WERI-Rb-1 (cell line): ENCODE measurements at regions not wholly inside any gene's neighbourhood (a gene's known extent, or its start where the extent isn't known, plus 50 kb on each side); places are given as distances from the start of the nearest gene placed in this dataset.
A peak's percentile ranks its signal among the peaks of the same experiment; 100 is the strongest.
"Not testable (repeated sequence)": the region's sequence is repeated elsewhere in the genome, so short reads cannot be mapped to it uniquely, and the experiment has no call there.

Experiments
- DNase-seq: peaks from one replicate; pipeline ENCODE4 v3.0.0-alpha.2; 2020
- H3K27ac ChIP-seq: fragments of 250-450 bp; sonication (Bioruptor Pico); 2 replicates; pipeline ENCODE4 v1.5.1; 2020; ENCODE audit warnings: mild to moderate bottlenecking, moderate library complexity
- H3K27me3 ChIP-seq: fragments of 250-450 bp; sonication (Bioruptor Pico); 2 replicates; pipeline ENCODE4 v1.5.1; 2021; ENCODE audit warnings: mild to moderate bottlenecking, low read depth, moderate library complexity; ENCODE audit not compliant: insufficient read depth, severe bottlenecking
- H3K36me3 ChIP-seq: fragments of 250-450 bp; sonication (Bioruptor Pico); 2 replicates; pipeline ENCODE4 v1.5.1; 2020; ENCODE audit warnings: mild to moderate bottlenecking, moderate library complexity
- H3K4me3 ChIP-seq: 2 replicates; pipeline ENCODE4 v1.5.1; 2011; ENCODE audit warnings: low read depth, mild to moderate bottlenecking, control low read depth, low read length
- H3K9me3 ChIP-seq: fragments of 250-450 bp; sonication (Bioruptor Pico); 2 replicates; pipeline ENCODE4 v1.5.1; 2021; ENCODE audit warnings: mild to moderate bottlenecking, moderate library complexity; ENCODE audit not compliant: severe bottlenecking
- TF ChIP-seq, protein P1 (sequence below): IDR thresholded peaks from 2 replicates; pipeline ENCODE4 v1.5.1; 2011; ENCODE audit warnings: low read depth, mild to moderate bottlenecking, control low read depth, inconsistent platforms, low read length

DNA sequence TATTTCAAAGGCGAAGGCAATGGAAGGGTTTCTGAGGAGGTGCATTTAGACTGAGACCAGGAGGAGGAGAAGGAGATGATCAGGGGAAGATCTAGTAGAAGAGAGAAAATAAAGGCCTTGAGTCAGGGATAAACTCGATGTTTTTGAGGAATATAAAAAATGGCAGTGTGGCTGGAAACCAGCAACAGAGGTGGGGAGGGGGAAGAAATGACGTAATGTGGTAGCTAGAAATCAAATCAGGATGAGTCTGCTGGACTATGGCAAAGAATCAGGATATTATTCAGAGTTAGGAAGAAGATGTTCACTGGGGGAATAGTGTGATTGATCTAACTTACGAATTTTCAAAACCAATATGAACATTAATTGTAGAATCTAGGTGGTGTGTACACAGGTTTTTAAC is 1673.9 kb upstream of the WWC1 start:
- Histone ChIP-seq H3K9me3 (no peaks in the 10 kb centered on the region), H3K27ac (no peak overlapping the region)

GRCh38 chr5:166618526-166618925 is 1672.9 kb upstream of the WWC1 start:
- no peak overlapping the region for H3K4me3 ChIP-seq
- peak; percentile 44 for DNase-seq

More for the DNA sequence above, 1673.9 kb upstream of the WWC1 start:
- Histone ChIP-seq H3K27me3 (no peaks in the 10 kb centered on the region), H3K36me3 (no peaks in the 10 kb centered on the region), H3K4me3 (no peak overlapping the region)
- TF ChIP-seq, protein P1, sequence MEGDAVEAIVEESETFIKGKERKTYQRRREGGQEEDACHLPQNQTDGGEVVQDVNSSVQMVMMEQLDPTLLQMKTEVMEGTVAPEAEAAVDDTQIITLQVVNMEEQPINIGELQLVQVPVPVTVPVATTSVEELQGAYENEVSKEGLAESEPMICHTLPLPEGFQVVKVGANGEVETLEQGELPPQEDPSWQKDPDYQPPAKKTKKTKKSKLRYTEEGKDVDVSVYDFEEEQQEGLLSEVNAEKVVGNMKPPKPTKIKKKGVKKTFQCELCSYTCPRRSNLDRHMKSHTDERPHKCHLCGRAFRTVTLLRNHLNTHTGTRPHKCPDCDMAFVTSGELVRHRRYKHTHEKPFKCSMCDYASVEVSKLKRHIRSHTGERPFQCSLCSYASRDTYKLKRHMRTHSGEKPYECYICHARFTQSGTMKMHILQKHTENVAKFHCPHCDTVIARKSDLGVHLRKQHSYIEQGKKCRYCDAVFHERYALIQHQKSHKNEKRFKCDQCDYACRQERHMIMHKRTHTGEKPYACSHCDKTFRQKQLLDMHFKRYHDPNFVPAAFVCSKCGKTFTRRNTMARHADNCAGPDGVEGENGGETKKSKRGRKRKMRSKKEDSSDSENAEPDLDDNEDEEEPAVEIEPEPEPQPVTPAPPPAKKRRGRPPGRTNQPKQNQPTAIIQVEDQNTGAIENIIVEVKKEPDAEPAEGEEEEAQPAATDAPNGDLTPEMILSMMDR: no peak
- no peak for DNase-seq

DNA sequence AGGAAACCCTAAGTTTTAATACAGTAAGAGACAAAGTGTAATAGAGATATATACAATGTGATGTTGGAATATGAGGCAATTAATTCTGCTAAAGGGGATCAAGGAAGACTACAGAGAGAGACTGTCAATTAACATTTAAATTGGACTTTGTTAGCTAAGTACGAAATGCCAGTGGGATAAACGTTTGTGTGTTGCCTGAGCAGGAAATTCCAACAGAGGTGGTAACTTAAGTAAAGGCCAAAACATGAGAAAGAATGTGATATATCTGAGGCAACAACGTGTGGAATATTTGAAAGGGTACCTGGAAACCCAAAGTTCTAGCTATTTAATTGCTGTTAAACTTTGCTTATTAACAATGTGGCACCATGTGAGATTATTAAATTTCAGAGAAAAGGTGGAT is 1666.9 kb upstream of the WWC1 start:
- H3K9me3 ChIP-seq: no peaks in the 10 kb centered on the region
- TF ChIP-seq, protein P1: no peak
- no peak overlapping the region for H3K27ac ChIP-seq
- H3K27me3 ChIP-seq: no peaks in the 10 kb centered on the region
- no peaks in the 10 kb centered on the region for H3K36me3 ChIP-seq
- DNase-seq: no peak
- H3K4me3 ChIP-seq: no peak overlapping the region

More at GRCh38 chr5:166618526-166618925, 1672.9 kb upstream of the WWC1 start:
- TF ChIP-seq, protein P1: no peak
- no peaks in the 10 kb centered on the region for H3K36me3 ChIP-seq
- H3K27ac ChIP-seq: no peak overlapping the region
- H3K27me3 ChIP-seq: no peaks in the 10 kb centered on the region
- H3K9me3 ChIP-seq: no peaks in the 10 kb centered on the region

DNA sequence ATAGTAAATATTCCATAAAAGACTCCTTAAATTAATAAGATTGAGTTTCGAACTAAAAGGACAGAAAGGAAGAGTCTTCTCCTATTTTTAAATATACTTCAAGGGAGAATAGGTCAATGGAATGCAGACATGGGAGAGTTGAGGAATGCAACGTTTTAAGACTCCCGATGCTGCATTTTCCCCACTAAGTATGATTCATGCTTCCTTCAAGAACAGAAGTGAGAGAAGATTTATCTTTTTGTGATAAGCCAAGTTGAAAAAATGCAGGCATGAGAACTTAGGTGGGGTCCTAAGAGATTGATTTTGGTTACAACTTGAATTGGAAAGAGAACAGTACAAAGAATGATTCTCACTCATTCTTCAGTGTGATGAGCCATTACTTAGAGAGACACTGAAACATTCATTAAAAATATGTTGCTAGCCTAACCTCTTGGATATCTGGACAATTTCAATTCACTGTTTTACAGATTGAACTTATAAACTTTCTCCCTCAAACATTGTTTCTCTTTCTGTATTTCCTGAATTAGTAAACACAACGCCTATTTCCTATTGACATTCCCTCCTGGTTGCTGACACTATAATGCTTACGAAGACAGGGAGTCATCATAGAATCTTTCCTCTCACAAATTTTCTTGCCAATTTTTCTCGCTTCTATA is 1666.1 kb upstream of the WWC1 start:
- H3K27me3 ChIP-seq: no peaks in the 10 kb centered on the region
- no peak for DNase-seq
- TF ChIP-seq, protein P1: no peak
- no peak overlapping the region for H3K27ac ChIP-seq
- H3K4me3 ChIP-seq: no peak overlapping the region
- H3K36me3 ChIP-seq: no peaks in the 10 kb centered on the region
- H3K9me3 ChIP-seq: no peaks in the 10 kb centered on the region

GRCh38 chr5:166637295-166637694 is 1654.2 kb upstream of the WWC1 start:
- no peaks in the 10 kb centered on the region for H3K36me3 ChIP-seq
- no peak overlapping the region for H3K4me3 ChIP-seq
- H3K9me3 ChIP-seq: no peaks in the 10 kb centered on the region
- DNase-seq: no peak
- TF ChIP-seq, protein P1: no peak
- no peak overlapping the region for H3K27ac ChIP-seq
- no peaks in the 10 kb centered on the region for H3K27me3 ChIP-seq

DNA sequence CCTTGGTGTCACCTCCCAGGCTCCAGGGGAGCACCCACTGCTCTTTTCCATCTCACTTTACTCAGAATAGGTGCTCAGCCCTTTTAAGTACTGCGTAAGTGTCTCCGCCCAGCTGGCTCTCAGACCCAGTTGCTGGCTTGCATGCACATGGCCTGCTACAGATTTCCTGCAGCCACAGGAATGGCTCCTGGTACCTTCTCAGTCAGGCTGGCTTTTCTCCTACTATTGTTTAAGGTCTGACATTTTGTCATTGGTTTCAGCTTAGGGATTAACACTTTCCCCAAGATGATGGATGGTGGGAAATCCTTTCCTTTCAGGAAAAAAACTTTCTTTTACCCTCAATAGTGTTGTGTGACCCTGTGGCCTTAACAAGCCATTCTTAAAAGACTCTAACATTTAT is 1652.3 kb upstream of the WWC1 start:
- Histone ChIP-seq H3K4me3 (no peak overlapping the region), H3K36me3 (no peaks in the 10 kb centered on the region), H3K27me3 (no peaks in the 10 kb centered on the region), H3K27ac (no peak overlapping the region), H3K9me3 (no peaks in the 10 kb centered on the region)
- DNase-seq: no peak
- TF ChIP-seq, protein P1: no peak

DNA sequence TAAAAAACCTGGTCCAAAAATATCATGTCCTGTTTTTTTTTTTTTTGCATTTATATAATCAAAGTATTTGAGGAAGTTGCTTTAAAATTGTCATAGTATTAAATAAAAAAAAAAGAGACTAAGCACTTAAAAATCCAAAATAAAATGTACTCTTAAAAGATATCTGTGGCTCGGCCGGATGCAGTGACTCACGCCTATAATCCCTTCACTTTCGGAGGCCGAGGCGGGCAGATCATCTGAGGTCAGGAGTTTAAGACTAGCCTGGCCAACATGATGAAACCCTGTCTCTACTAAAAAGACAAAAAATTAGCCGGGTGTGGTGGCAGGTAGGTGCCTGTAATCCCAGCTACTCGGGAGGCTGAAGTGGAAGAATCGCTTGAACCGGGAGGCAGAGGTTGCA is 1651.3 kb upstream of the WWC1 start:
- not testable (repeated sequence) for H3K27me3 ChIP-seq, H3K9me3 ChIP-seq, H3K27ac ChIP-seq, H3K4me3 ChIP-seq, H3K36me3 ChIP-seq
- DNase-seq: peak; percentile 44
